ENCODE measurements at regions not wholly inside any gene's neighbourhood (a gene's known extent, or its start where the extent isn't known, plus 50 kb on each side); places are given as distances from the start of the nearest gene placed in this dataset.

- ChIA-PET RAD21 (ENCODE audit: low non-redundant PET in 1 of 2, low total read pairs in 2 of 2, uncharacterized antibody in 2 of 2, unreplicated experiment in 2 of 2) (no interaction called here), CTCF (no interaction called here), POLR2A (no interaction called here)
- H2AFZ ChIP-seq (ENCODE audit: low read depth, low read length, poor library complexity, severe bottlenecking) = no peak overlapping the region
- H3K79me2 ChIP-seq (ENCODE audit: insufficient read depth, low read length) = no peaks in the 10 kb centered on the region
- no peak overlapping the region for H3K4me2 ChIP-seq (ENCODE audit: low read length)
- no peaks in the 10 kb centered on the region for H3K36me3 ChIP-seq (ENCODE audit: control insufficient read depth in 1 of 2, insufficient read depth in 2 of 2, low read length in 2 of 2)
- DNase-seq (ENCODE audit: low read depth, low spot score) (no peak), ATAC-seq (no peak)
- BruUV-seq (replicated peaks) = no TSS peak
- no peaks in the 10 kb centered on the region for H4K20me1 ChIP-seq (ENCODE audit: insufficient read depth)
- TF ChIP-seq SRF (IDR thresholded peaks at IDR 0.05; ENCODE audit: low read depth) = no peak
- TF ChIP-seq CTCF (IDR thresholded peaks at IDR 0.05 in 2 of 3, conservative IDR thresholded peaks at IDR 0.05 in 1 of 3; ENCODE audit: borderline replicate concordance in 1 of 3, insufficient read depth in 1 of 3, low read depth in 2 of 3, low read length in 2 of 3) = no peak
- TF ChIP-seq ZFX (IDR thresholded peaks at IDR 0.05) = no peak
- no peak for TF ChIP-seq EZH2 (IDR thresholded peaks at IDR 0.05)
- TF ChIP-seq EZH2phosphoT487 (IDR thresholded peaks at IDR 0.05; ENCODE audit: borderline replicate concordance) = no peak
- TF ChIP-seq SIN3A (IDR thresholded peaks at IDR 0.05; ENCODE audit: low read depth) = no peak
- TF ChIP-seq RAD21 (IDR thresholded peaks at IDR 0.05; ENCODE audit: low read depth) = no peak
- no peak for TF ChIP-seq ELF1 (IDR thresholded peaks at IDR 0.05; ENCODE audit: borderline replicate concordance, low read depth)
- no peak for TF ChIP-seq POLR2A (IDR thresholded peaks at IDR 0.05; ENCODE audit: borderline replicate concordance, extremely low read depth, insufficient read depth, insufficient read length)
- no peak for TF ChIP-seq ATF3 (IDR thresholded peaks at IDR 0.05)
- no peak for TF ChIP-seq CBX3 (IDR thresholded peaks at IDR 0.05; ENCODE audit: low read depth)
- no peak for TF ChIP-seq ZNF274 (IDR thresholded peaks at IDR 0.05; ENCODE audit: low read depth, low read length)
- no peak for TF ChIP-seq REST (IDR thresholded peaks at IDR 0.05; ENCODE audit: low read depth)
- no peak for TF ChIP-seq EGR1 (IDR thresholded peaks at IDR 0.05; ENCODE audit: low read depth)
- TF ChIP-seq POLR2AphosphoS5 (IDR thresholded peaks at IDR 0.05; ENCODE audit: low read depth, low read length) = no peak
- no peak for TF ChIP-seq FOSL1 (IDR thresholded peaks at IDR 0.05; ENCODE audit: low read depth)
- TF ChIP-seq SP1 (IDR thresholded peaks at IDR 0.05; ENCODE audit: low read depth) = no peak
- TF ChIP-seq YY1 (IDR thresholded peaks at IDR 0.05; ENCODE audit: extremely low read depth, insufficient replicate concordance, low read depth, low read length) = no peak
- H3K4me3 ChIP-seq (replicated peaks in 1 of 2; ENCODE audit: low read depth in 1 of 2, low read length in 2 of 2) = no peak overlapping the region
- intact Hi-C loops (cut with micrococcal nuclease) = no loop called here
- no peak overlapping the region for H3K9ac ChIP-seq (ENCODE audit: low read length)
- no peak overlapping the region for H3K27ac ChIP-seq (ENCODE audit: low read depth, low read length)
- H3K4me1 ChIP-seq (ENCODE audit: control insufficient read depth in 1 of 2, insufficient read depth in 2 of 2, low read length in 2 of 2) = no peaks in the 10 kb centered on the region
- no peaks in the 10 kb centered on the region; the same call in 1 of the 2 replicates for H3K27me3 ChIP-seq (ENCODE audit: insufficient read depth, low read length)
- no peaks in the 10 kb centered on the region for H3K9me3 ChIP-seq (ENCODE audit: control insufficient read depth in 1 of 2, insufficient read depth in 1 of 2, low read depth in 1 of 2, low read length in 2 of 2)
- H3K9me2 ChIP-seq (ENCODE audit: insufficient read depth) = no peaks in the 10 kb centered on the region
Observed at GRCh38 chr15:61689067-61689466, 371.2 kb downstream of the VPS13C start.
